ENCODE measurements at regions not wholly inside any gene's neighbourhood (a gene's known extent, or its start where the extent isn't known, plus 50 kb on each side); places are given as distances from the start of the nearest gene placed in this dataset.

DNA sequence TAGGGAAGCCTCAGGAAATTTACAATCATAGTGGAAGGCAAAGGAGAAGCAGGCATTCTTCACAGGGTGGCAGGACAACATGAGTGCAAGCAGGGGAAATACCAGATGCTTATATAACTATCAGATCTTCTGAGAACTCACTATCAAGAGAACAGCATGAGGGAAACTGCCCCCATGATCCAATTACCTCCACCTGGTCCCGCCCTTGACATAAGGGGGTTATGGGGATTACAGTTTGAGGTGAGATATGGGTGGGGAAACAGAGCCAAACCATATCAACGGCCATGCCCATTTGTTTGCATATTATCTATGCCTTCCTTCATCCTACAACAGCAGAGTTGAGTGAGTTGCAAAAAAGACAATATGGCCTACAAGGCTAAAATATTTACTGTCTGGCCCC, 140.2 kb upstream of the CCDC196 start:
- Histone ChIP-seq H3K9ac (no peak overlapping the region), H3K4me3 (no peak overlapping the region), H2AFZ (replicated peaks) (no peak overlapping the region), H3F3A (ENCODE audit: low read depth) (no peaks in the 10 kb centered on the region), H3K4me2 (no peak overlapping the region), H3K4me1 (no peaks in the 10 kb centered on the region), H3K9me3 (ENCODE audit: low read depth) (no peaks in the 10 kb centered on the region), H3K27ac (no peak overlapping the region), H3K36me3 (no peaks in the 10 kb centered on the region), H3K27me3 (no peaks in the 10 kb centered on the region), H4K20me1 (ENCODE audit: low read depth) (no peaks in the 10 kb centered on the region), H3K79me2 (ENCODE audit: low read depth) (no peaks in the 10 kb centered on the region)
- Mint-ChIP-seq H3K27ac (no peak overlapping the region), H3K4me1 (no peaks in the 10 kb centered on the region), H3K9me3 (peaks cover 14% of the 10 kb centered on the region), H3K36me3 (no peaks in the 10 kb centered on the region), H3K27me3 (ENCODE audit: insufficient read depth, low read depth) (no peaks in the 10 kb centered on the region), H3K4me3 (no peak overlapping the region)
- TF ChIP-seq EZH2phosphoT487 (IDR thresholded peaks at IDR 0.05): no peak
- no peak for DNase-seq (ENCODE audit: low spot score)

- H3K4me1 Mint-ChIP-seq: no peaks in the 10 kb centered on the region
Measured at GRCh38 chr14:66351310-66351709, 134.9 kb upstream of the CCDC196 start.

DNA sequence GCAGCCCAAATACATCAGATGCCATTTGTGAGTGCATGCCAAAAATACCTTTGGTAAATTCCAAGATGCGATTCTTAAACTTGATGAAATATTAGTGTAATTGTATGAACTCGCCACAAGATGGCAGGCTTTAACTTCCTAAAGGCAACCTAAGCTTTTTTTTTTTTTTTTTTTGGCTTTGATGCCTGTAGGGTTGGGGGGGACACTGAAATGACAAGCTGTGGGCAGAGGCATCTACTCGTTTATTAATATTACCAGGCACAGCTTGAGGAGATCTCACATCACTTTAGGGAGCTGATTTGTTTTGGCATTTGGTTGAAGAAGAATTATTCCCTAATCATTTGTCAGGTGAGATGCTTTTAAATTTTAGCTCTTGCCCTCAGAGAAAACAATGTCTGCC, 126.7 kb upstream of the CCDC196 start:
- H3K4me1 ChIP-seq: peaks cover 3% of the 10 kb centered on the region
- H3K4me3 Mint-ChIP-seq: no peak overlapping the region

More at GRCh38 chr14:66351310-66351709, 134.9 kb upstream of the CCDC196 start:
- H3K36me3 Mint-ChIP-seq: no peaks in the 10 kb centered on the region
- Histone ChIP-seq H3K4me1 (no peaks in the 10 kb centered on the region), H3K27me3 (no peaks in the 10 kb centered on the region), H3K79me2 (ENCODE audit: low read depth) (no peaks in the 10 kb centered on the region), H3K36me3 (no peaks in the 10 kb centered on the region), H3F3A (ENCODE audit: low read depth) (no peaks in the 10 kb centered on the region), H2AFZ (replicated peaks) (no peak overlapping the region), H4K20me1 (ENCODE audit: low read depth) (no peaks in the 10 kb centered on the region), H3K9ac (no peak overlapping the region), H3K9me3 (ENCODE audit: low read depth) (no peaks in the 10 kb centered on the region), H3K4me3 (no peak overlapping the region), H3K27ac (no peak overlapping the region), H3K4me2 (no peak overlapping the region)
- no peak for DNase-seq (ENCODE audit: low spot score)
- no peak for TF ChIP-seq CTCF (IDR thresholded peaks at IDR 0.05)
- no peak for TF ChIP-seq EZH2 (IDR thresholded peaks at IDR 0.05)
- TF ChIP-seq EZH2phosphoT487 (IDR thresholded peaks at IDR 0.05): no peak
- no peak overlapping the region for H3K4me3 Mint-ChIP-seq
- H3K9me3 Mint-ChIP-seq: peaks cover 14% of the 10 kb centered on the region
- H3K27ac Mint-ChIP-seq: no peak overlapping the region
- peaks cover 2% of the 10 kb centered on the region for H3K27me3 Mint-ChIP-seq (ENCODE audit: insufficient read depth, low read depth)

More for the DNA sequence above, 126.7 kb upstream of the CCDC196 start:
- Histone ChIP-seq H3K27me3 (no peaks in the 10 kb centered on the region), H3K36me3 (no peaks in the 10 kb centered on the region), H3K4me2 (no peak overlapping the region), H2AFZ (replicated peaks) (no peak overlapping the region), H3K79me2 (ENCODE audit: low read depth) (no peaks in the 10 kb centered on the region), H4K20me1 (ENCODE audit: low read depth) (no peaks in the 10 kb centered on the region), H3K9ac (no peak overlapping the region), H3K27ac (no peak overlapping the region), H3K4me3 (no peak overlapping the region), H3K9me3 (ENCODE audit: low read depth) (no peaks in the 10 kb centered on the region), H3F3A (ENCODE audit: low read depth) (no peaks in the 10 kb centered on the region)
- Mint-ChIP-seq H3K4me1 (peaks cover 25% of the 10 kb centered on the region), H3K36me3 (no peaks in the 10 kb centered on the region), H3K27ac (no peak overlapping the region), H3K27me3 (ENCODE audit: insufficient read depth, low read depth) (peaks cover 10% of the 10 kb centered on the region), H3K9me3 (peaks cover 2% of the 10 kb centered on the region)
- TF ChIP-seq EZH2phosphoT487 (IDR thresholded peaks at IDR 0.05) (no peak), CTCF (IDR thresholded peaks at IDR 0.05) (peak; percentile 82)
- DNase-seq (ENCODE audit: low spot score): peak; percentile 79

Data from neural progenitor cell (in vitro differentiated cells).